Suprapubic skin (tissue), 4 donors: ENCODE measurements at regions not wholly inside any gene's neighbourhood (a gene's known extent, or its start where the extent isn't known, plus 50 kb on each side); places are given as distances from the start of the nearest gene placed in this dataset.

Experiments used
- CTCF ChIP-seq, 2 donors: fragments of 200-600 bp in 1 of 2; fragments of 450-650 bp in 1 of 2; sonication (generic) in 1 of 2; IDR thresholded peaks; one replicate each; pipeline ENCODE4 v1.5.1; 2016 to 2019; ENCODE audit warnings: antibody characterized with exemption in 2 of 2, mild to moderate bottlenecking in 1 of 2, moderate library complexity in 1 of 2
- POLR2A ChIP-seq, 2 donors: fragments of 450-650 bp; IDR thresholded peaks; one replicate each; pipeline ENCODE4 v1.6.1; 2017; ENCODE audit warnings: antibody characterized with exemption in 2 of 2, mild to moderate bottlenecking in 2 of 2, moderate library complexity in 2 of 2
- POLR2AphosphoS5 ChIP-seq, 3 donors: sonication (generic); formaldehyde crosslinking; IDR thresholded peaks; one replicate each; pipeline ENCODE4 v1.6.1; 2017; ENCODE audit warnings: antibody characterized with exemption in 3 of 3

GRCh38 chr1:181936269-181936668 is 125.2 kb downstream of the ZNF648 start:
- TF ChIP-seq POLR2A (IDR thresholded peaks at IDR 0.05), result no peak
- TF ChIP-seq POLR2AphosphoS5 (IDR thresholded peaks at IDR 0.05), result no peak
- TF ChIP-seq CTCF (IDR thresholded peaks at IDR 0.05), result no peak
